Embryonic facial prominence (tissue), 1 donor: ENCODE measurements at regions not wholly inside any gene's neighbourhood (a gene's known extent, or its start where the extent isn't known, plus 50 kb on each side); places are given as distances from the start of the nearest gene placed in this dataset.
"Not testable (repeated sequence)": the region's sequence is repeated elsewhere in the genome, so short reads cannot be mapped to it uniquely, and the experiment has no call there.

Experiments used
- DNase-seq: peaks from one replicate; pipeline ENCODE4 v3.0.0-alpha.2; 2016; ENCODE audit errors: extremely low spot score

DNA sequence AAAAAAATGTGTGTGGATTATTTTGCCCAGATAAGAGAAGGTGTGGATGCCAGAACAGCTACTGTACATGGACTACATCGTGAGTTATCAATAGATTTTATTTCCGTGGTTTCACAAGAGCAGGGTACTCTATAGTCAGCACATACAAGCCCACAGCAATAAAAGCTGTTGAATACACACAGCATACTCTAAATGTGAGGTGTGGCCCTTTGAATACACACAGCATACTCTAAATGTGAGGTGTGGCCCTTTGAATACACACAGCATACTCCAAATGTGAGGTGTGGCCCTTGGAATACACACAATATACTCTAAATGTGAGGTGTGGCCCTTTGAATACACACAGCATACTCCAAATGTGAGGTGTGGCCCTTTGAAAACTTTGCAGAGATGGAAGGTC is 287.4 kb upstream of the ADARB2 start:
- DNase-seq = not testable (repeated sequence)

GRCh38 chr10:2023687-2024086 is 286.4 kb upstream of the ADARB2 start:
- no peak for DNase-seq

GRCh38 chr10:2022401-2022800 is 285.1 kb upstream of the ADARB2 start:
- DNase-seq = no peak

DNA sequence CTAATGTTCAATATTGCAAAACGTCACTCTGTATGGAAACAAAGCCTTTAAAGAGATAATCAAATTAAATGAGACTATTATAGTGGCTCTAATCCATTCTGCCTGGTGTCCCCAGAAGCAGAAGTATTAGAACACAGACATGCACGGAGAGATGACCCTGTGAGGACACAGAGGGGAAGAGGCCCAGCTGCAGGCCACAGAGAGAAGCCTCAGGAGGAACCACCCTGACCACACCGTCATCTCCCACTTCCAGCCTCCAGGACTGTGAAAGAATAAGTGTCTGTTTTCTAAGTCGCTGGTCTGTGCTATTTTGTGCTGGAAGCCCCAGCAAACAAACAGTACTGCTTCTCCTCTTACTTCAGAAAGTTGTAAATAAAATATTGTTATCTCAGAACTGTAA is 283.5 kb upstream of the ADARB2 start:
- DNase-seq = no peak

DNA sequence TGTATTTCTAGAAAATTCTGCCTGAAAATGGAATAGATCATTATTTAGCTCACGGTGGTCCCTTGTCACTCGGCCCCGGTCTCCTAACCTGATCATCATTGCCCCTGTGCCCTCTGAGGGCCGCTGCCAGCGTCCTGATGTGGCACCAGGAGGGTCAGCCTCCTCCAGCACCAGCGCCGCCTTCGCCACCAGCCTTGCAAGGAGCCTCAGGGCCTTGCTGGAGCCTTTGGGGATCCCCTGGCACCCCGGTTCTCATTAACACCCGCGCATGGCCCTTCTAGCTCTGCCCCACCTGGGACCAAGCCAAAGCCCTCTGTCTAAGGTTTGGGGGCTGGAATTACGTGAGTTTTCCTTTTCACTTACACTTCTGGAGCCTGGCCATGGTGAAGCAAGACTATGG is 282.5 kb upstream of the ADARB2 start:
- no peak for DNase-seq

- no peak for DNase-seq
These were observed 282.0 kb upstream of the ADARB2 start for GRCh38 chr10:2019281-2019680.

GRCh38 chr10:2014541-2014940 is 277.2 kb upstream of the ADARB2 start:
- no peak for DNase-seq

- no peak for DNase-seq
These were observed 274.9 kb upstream of the ADARB2 start for GRCh38 chr10:2012209-2012608.

- DNase-seq = no peak
These were observed 273.9 kb upstream of the ADARB2 start for GRCh38 chr10:2011106-2011716.

DNA sequence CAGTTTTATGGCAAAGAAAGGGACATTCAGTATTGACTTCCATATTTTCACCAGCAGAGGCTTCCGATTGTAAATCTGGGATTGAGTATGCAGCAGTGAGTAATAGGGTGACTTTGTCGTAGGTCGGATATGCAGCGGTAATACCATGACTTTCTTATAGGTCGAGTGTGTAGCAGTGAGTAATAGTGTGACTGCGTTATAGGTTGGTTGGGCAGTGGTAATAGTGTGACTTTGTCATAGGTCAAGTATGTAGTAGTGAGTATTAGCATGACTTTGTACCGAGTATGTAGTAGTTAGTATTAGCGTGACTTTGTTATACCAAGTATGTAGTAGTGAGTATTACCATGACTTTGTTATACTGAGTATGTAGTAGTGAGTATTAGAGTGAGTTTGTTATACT is 268.2 kb upstream of the ADARB2 start:
- no peak for DNase-seq

DNA sequence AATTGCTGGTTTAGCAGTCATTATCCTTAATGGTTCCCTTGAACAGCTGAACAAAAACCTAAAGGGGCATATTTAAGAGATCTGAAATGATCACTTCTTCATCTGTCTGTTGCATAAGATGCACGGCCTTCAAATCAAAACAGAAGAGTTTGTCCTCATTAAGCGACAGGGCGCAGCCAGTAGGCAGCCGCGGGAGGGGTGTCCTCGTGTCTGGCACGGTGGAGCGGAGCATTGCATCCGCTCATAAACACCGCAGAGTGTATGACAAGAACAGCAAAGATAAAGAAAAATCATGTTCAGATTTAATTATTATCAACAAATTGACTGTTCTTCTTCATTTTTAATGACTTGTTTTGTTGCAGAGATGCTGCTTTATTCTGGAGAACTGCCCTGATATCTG is 255.6 kb upstream of the ADARB2 start:
- DNase-seq = no peak

DNA sequence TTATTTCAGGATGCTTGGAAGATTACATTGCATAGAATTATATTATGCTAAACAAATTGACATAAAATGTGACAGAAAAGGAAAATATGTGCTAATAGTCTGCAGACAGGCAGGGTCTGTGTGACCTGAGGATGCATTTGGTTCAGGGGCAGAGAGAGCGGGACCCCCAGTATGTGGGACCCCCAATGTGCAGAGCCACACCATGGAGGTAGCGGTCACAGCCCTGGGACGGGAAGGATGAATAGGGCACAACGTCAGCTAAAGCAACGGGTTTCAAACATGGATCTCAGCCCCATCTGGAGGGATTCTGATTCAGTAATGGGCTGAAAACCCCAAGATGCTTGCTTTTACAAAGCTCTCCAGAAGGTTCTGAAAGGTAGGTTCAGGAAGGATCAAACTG is 251.8 kb upstream of the ADARB2 start:
- DNase-seq = no peak

DNA sequence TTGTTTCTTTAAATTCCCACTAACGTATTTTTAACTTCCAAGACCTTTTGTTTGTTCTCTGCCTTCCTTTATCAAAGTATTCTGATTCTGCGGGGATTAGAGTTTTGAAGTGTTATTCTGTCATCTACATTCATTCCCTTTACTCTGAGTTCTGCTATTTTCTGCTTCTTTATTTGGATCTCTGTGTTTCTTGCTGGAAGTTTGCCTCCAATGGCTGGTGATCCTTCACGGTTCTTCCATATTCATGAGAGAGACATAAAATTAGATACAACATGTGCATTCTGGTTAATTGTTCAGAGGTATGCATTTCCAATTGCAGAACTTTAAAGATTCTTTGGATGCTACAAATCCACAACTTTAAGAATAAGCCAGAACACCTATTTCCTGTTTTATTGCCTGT is 244.7 kb upstream of the ADARB2 start:
- no peak for DNase-seq

- no peak for DNase-seq
These were observed 243.1 kb upstream of the ADARB2 start for GRCh38 chr10:1980459-1980858.

- no peak for DNase-seq
These were observed 241.3 kb upstream of the ADARB2 start for GRCh38 chr10:1978584-1978983.

DNA sequence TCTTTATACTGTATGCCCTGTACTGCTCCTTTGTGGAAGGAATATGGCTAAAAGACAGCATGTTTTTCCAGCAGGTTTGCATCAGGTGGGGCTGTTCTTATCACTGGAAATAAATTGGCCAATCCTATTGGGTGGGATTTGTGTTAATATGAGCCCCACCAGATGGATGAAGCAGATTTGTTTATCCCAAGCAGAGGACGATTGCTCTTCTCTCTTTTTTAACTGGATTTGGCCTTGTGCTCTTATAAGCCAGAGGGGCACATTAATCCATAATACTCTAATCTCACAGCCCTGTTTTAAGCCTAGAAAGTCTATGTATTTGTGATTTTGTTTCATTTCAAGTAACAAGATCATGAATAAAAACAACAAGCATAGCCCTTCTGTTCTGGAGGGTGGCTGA is 240.1 kb upstream of the ADARB2 start:
- no peak for DNase-seq

GRCh38 chr10:1972406-1972805 is 235.1 kb upstream of the ADARB2 start:
- no peak for DNase-seq

GRCh38 chr10:1968257-1969033 is 231.1 kb upstream of the ADARB2 start:
- DNase-seq = no peak

- no peak for DNase-seq
These were observed 229.5 kb upstream of the ADARB2 start for GRCh38 chr10:1966712-1967376.

DNA sequence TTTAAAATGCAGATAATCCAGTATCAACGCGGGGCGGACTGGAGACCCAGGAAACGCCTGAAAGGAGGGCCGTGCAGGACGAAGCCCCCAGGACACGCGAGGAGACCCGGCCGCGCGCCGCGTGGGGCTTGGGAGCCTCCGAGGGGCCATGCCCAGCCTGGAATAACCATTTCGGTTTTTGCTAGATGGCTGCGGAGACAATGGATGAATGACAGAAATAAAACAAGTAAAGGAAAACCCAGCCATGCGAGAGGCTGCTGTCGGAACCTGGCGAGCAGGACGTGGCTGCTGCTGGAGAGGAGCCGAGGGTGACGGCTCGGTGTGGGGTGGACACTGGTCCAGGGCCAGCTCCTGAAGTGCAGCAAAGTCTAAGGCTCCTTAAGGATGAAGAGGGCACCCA is 227.2 kb upstream of the ADARB2 start:
- no peak for DNase-seq

DNA sequence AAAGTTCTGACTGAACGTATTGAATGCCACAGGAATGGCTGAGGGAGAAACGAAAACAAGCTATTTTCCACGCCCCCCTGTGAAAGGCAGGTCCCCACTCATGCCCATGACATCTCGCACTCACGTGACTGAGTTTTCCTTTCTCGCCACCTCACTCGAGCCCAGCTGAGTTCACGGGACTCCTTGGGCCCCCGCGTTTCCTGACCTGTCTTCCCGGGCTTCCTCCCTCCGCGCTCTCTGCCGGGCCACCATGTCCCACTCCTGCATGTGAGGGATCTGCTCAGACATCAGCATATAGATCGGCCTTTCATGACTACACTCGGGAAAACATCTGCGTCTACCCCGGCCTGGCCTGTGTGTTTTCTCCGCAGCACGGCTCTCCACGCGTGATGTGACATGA is 226.0 kb upstream of the ADARB2 start:
- DNase-seq = no peak

DNA sequence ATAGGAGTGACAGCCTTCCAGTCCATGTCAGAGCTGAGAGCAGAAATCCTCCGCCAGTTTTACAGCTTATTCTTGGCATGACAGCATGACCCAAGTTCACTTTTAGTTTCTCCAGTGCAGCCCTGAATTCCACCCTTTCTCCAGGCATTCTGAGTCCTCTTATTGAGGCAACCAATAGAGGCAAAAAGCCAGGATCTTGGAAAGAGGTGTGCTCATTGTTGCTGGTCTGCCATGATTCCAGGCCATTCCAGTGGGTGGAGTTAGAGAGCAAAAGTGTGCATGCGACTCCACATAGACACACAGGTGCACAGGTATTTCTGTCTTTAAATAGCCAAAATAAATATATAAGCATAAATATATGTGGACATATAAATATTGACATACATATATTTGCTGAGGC is 224.7 kb upstream of the ADARB2 start:
- DNase-seq = no peak

GRCh38 chr10:1960982-1961381 is 223.7 kb upstream of the ADARB2 start:
- no peak for DNase-seq
